A172 (cell line): ENCODE measurements at regions not wholly inside any gene's neighbourhood (a gene's known extent, or its start where the extent isn't known, plus 50 kb on each side); places are given as distances from the start of the nearest gene placed in this dataset.

Source experiments
- DNase-seq: peaks from one replicate; pipeline ENCODE4 v3.0.0-alpha.2; 2015; ENCODE audit warnings: low spot score

DNA sequence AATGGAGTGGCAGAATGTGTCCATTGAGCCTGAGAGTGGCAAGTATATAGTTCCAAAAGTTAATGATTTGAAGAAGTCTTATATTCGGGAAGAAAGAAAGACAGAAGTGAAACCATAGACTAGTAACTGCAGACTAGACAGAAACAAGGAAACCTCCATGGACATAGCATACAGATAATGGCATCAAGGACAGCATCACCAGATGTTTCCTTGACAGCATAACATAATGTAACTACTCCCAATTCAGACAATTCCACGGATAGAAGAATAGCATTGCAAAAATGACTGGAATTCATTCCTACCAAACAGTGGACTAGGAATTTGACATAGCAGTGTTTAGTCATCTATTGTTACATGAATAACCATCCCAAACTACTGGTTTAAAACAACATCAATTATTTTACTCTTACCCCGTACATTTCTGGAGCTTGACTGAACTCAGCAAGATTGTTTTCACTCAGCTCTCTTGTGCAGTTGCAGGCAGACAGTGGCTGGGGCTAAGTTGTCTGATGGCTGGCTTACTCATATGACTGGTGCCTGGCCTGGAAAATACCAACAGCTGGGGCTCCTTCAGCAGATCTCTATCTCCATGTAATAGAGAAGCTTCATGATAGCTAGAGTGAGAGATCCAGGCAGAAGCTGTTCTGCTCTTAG is 109.7 kb upstream of the GADL1 start:
- DNase-seq = peak; percentile 65

- peak; percentile 68 for DNase-seq
Measured at GRCh38 chr3:31008994-31009393, 114.5 kb upstream of the GADL1 start.

- no peak for DNase-seq
Measured at GRCh38 chr3:31009881-31010280, 115.4 kb upstream of the GADL1 start.

DNA sequence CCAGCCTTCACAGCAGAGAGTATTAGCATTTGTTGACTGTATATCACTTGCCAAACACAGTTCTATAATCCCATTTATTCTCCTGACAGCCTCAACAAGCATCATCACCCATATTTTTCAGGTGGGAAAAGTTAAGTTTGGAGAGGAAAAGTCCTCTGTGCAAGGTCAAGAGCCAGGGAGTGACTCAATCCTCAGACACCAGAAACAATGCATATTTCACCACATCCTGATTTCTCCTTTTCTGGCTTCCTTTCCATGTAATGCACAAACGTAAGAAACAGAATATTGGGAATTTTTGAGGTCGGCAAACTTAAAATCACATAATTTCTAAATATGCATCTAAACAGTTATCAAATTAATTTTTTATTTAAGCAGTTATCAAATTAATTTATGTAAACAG is 116.0 kb upstream of the GADL1 start:
- peak; percentile 57 for DNase-seq

GRCh38 chr3:31011380-31011779 is 116.9 kb upstream of the GADL1 start:
- DNase-seq = no peak

- DNase-seq = no peak
Measured at GRCh38 chr3:31013090-31013489, 118.6 kb upstream of the GADL1 start.

GRCh38 chr3:31013843-31014242 is 119.4 kb upstream of the GADL1 start:
- no peak for DNase-seq

DNA sequence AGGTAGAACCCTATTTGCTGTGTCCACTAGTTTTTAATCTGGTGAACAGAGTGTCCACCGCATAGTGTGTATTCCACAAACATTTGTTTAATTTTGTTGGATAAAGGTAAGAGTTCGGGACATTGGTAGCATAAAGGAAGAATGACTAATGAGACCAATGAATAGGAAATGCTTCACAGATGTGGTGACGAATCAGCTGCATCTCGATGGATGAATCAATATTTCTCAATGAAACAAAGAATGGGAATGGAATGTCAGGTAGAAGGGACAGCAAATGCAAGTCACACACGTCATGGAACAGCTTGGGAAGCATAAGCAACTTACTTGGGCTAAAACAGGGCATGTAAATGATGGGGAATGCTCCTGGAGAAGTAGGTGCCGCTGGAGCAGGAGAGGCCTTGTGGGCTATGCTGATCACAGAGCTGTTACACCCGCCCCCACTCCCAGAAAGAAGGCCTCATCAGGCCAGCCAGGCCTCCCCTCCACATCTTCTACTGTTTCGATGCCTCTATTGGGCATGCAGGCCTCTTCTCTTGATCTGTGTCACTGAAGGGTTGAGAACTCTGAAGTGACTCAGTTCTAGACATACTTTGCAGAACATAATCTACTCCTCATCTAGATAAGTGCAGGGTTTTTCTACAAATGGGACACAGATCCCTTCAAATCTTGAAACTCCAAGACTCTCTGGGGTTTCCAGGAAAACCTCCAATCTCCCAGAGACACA is 120.0 kb upstream of the GADL1 start:
- DNase-seq = no peak

DNA sequence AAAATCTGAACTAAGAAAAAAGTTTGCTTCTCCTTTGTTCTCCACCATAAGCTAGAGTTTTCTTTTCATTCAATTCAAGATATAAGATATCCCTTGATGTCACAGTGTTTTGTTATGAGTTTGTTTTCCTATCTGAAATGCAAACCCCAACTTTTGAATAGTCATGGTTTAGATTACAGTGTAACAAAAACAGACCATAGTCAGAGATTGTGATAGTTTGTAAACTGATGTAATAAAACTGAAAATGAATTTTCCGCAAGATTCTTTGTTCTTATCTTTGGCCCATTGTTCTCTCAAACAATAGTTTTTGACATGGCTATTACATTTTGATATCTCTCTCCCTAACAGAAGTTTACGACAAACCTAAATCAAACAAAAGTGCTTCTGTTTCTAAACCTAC is 121.7 kb upstream of the GADL1 start:
- DNase-seq = no peak

DNA sequence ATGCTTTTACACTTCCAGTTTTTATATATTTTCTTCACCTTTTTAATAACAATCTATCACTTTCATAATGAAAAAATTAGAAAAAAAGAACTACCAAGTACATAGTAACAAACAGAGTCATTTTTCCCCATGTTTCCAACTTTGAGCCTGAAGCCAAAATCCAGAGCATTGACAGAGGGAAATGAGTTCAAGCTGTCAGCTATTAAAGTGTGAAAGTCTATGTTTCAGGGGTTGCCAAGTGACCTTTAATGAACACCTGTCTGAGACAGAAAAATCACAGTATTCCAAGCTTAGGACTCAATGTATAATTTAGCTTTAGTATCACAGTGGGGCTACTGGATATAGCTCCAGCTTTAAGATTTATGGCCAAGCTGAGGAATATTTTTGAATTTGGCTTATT is 128.3 kb upstream of the GADL1 start:
- no peak for DNase-seq

DNA sequence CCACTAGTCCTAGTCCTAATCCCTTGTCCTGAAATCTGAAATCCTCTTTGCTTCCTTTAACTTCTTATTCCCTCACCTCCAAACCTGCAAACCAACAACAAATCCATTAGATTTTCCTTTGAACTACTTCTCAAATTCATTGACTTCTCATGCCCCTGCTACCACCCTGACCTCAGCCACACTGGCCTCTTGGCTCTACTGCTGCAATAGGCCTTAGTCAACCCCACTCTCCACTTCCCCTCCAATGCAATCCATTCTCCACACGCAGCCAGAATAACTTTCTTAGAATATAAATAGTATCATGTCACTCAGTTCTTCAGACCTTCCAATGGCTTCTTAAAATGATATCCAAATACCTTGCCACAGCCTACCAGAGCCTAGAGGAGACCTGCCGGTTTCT is 131.1 kb upstream of the GADL1 start:
- no peak for DNase-seq

GRCh38 chr3:31027191-31027761 is 132.8 kb upstream of the GADL1 start:
- no peak for DNase-seq

DNA sequence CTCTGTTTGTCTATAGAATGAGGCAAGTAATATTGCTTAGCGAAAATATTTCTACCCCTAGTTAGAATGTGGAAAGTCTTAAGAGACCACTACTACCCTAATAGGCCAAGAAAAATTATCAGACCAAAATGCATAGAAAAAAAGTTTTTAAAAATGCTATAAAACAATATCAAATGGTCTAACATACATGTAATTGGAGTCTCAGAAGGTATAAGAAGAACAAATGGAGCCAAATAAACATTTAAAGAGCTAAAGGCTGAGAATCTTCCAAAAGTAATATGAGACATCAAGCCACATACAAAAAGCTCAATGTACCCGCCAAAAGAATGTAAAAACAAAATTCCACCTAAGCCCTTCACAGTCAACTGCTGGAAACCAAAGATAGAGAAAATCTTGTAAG is 133.5 kb upstream of the GADL1 start:
- no peak for DNase-seq

- no peak for DNase-seq
Measured at GRCh38 chr3:31028766-31029165, 134.3 kb upstream of the GADL1 start.

DNA sequence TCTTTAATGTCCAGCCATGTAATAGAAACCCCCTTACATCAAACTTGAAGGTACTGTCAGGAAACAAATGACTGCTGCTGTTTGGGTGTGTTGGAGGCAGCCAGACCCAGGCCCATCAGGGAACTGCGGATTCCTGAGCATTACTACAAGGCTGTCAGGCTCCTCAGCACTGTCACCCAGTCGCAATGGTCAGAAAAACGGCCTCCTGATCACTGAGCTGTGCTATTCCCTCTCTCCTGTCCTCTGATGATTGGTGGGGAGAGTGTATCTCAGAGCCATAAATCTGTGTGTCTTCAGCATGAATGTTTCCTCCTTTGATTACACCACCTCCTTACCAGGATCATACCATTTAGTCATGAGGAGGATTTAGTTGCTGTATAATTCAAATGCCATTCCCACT is 135.2 kb upstream of the GADL1 start:
- no peak for DNase-seq

DNA sequence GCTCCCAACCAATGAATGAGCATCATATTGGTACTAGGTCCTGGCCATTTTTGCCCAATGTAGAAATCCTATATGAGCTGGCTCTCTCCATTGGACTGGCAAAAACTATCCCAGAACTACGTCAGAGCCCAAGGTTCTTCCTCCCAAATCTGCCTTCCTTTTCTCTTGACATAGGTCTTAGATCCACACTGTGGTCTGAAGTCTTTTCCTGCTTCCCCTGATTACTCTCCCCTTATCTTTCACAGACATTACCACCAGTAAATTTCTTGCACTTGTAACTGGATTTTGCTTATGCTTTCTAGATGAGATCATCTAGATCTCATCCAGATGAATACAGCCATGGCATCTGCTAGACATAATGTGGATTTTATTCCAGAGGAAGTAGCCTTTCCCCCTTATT is 141.2 kb upstream of the GADL1 start:
- DNase-seq = no peak

DNA sequence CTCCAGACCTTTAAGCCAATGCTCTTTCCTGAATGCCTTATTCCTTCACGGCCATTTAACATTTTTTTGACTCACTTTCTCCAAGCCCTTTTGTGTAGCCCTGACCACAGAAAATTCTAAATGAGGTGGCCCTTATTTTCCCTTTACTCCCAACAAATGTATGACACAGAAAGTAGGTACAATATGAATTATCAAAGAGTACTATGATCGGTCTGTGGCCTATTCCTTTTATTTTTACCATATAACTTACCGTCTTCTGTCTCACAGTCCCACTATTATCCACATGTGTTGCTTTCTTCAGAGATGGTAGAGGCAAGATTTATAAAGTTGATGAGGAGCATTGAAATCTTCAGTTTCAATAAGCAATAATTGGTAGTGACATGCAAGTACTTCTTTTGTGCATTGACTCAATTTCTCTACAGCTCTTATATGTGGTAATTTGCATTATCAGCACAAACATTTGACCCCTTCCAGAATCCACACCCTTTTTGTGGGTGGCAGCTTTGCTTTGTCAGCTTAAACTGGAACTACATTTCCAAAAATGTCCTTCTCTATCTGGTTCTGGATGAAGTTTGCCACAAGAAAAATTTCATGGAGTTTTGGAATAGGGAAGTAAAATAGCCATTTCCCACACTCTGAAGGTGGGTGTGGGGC is 143.8 kb upstream of the GADL1 start:
- no peak for DNase-seq

DNA sequence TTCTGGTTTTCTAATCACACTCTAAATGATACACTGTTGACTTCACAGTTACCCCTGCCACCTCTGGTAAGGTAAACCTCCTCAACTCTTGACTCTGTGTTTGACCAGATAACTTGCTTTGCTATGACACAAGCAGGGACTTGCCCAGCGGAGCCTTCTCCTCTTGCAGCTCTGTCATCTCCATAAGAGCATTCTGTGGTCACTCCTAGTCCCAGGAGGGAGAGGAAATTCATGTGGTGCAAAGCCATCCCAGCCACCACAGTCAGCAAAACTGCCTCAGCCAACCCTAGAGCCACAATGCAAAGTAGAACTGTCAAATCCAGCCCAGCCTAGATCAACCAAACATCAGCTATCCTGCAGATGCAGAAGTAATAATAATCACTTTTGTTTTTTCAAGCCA is 144.7 kb upstream of the GADL1 start:
- no peak for DNase-seq

DNA sequence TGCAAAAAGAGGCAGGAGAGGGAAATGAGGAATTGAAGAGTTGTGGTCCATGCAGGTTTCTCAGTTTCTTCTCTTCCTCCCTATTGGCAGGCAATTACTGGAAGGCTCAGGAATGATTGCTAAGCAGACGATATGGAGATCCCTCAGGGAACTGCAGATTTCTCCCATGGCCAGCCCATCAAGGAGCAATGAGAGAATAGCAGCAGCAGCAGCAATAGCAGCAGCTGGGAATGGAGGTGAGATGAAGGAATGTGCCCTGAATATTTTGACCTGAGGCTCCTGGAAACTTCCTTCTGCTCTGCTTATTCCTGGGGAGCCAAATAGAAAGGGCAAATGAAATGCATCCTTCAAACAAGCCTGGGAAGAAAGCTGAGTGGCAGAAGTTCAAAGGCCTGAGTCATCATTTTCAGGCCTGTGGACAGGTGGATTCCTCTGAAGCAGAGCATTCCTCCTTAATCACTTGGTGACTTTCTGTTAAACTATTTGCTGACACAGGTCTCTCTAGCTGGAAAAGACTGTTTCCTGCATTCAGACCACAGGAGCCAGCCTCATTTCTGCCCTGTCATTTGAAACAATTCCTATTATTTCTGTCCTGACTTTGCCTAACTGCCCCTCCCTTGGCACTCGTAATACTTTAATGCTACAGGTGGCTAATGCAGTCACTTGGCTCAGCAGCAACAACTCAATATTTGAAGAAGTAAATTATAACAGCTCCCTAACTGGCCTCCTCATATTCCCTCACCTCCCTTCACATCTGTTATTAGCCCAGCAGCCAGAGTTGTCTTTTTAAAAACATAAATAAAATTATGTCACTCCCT is 146.9 kb upstream of the GADL1 start:
- DNase-seq = peak; percentile 99

- peak; percentile 16 for DNase-seq
Measured at GRCh38 chr3:31043184-31043819, 148.8 kb upstream of the GADL1 start.

GRCh38 chr3:31047673-31048072 is 153.2 kb upstream of the GADL1 start:
- DNase-seq = no peak

DNA sequence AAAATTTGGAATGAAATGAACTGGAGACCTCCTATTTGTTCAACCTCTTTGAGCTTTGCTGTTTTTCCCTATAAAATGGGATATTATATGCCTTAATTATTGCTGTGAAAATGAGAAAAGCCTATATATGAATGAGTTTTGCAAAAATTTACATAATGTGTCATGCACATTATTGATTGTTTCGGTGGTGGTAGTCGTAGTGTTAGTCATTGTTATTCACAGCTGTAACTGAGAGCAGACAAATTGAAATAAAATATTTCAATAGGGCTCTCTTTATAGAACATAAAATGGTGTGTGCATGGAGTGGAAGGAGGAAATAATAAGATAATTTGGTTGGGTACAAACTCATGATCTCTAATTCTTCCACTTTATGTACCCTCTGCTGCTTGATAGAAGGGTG is 153.7 kb upstream of the GADL1 start:
- no peak for DNase-seq
